Skin epidermis (tissue), 12 donors: ENCODE measurements at regions not wholly inside any gene's neighbourhood (a gene's known extent, or its start where the extent isn't known, plus 50 kb on each side); places are given as distances from the start of the nearest gene placed in this dataset.

Source experiments
- H3K27ac ChIP-seq, 21 experiments: fragments of 200-600 bp; sonication (generic) in 11 of 21; one replicate each; pipeline ENCODE4 v1.5.0; 2020; ENCODE audit warnings: mild to moderate bottlenecking in 3 of 21, inconsistent platforms in 2 of 21, moderate library complexity in 2 of 21
- H3K4me3 ChIP-seq, 7 experiments: fragments of 200-600 bp; sonication (generic) in 2 of 7; one replicate each; pipeline ENCODE4 v1.5.0; 2020; ENCODE audit warnings: inconsistent platforms in 2 of 7, mild to moderate bottlenecking in 2 of 7, moderate library complexity in 1 of 7

DNA sequence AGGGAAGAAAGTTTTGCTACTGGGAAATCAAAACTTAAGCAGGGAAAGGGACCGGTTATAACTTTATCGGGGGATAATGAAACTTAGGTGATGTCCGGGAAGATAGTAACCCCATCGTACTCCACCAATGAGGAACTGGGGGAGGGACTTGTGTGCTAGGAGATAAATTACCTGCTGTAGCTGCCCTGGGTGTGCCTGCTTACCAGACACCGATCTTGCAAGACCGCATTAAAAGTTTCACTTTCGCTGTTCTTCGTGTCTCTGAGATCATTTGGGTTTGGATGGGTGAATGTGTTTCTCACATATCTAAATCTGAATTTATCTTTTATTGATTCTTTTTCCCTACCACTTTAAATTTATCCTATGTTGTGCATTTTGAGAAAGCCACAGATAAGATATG, 381.4 kb downstream of the SLITRK6 start:
- Histone ChIP-seq H3K4me3 (no peak overlapping the region), H3K27ac (no peak overlapping the region)

GRCh38 chr13:85413664-85414063, 385.6 kb downstream of the SLITRK6 start:
- no peak overlapping the region for H3K27ac ChIP-seq
- H3K4me3 ChIP-seq: no peak overlapping the region

DNA sequence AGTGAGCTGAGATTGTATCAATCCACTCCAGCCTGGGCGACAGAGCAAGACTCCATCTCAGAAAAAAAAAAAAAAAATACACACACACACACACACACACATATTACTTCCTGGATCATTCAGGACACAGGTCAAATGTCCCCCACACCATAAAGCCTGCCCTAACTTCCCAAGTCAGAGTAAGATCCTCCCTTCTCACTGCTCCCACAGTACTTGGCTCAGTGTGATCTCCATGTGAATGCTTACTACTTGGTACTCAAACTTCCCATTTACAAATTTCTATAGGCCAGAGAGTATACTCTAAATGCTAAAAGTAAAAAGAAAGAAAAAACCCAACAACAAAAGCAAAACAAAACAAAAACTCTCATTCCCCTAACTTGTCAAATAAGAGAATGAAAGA, 386.8 kb downstream of the SLITRK6 start:
- Histone ChIP-seq H3K4me3 (no peak overlapping the region), H3K27ac (no peak overlapping the region)

GRCh38 chr13:85411591-85411990, 387.6 kb downstream of the SLITRK6 start:
- H3K27ac ChIP-seq: no peak overlapping the region
- H3K4me3 ChIP-seq: no peak overlapping the region

DNA sequence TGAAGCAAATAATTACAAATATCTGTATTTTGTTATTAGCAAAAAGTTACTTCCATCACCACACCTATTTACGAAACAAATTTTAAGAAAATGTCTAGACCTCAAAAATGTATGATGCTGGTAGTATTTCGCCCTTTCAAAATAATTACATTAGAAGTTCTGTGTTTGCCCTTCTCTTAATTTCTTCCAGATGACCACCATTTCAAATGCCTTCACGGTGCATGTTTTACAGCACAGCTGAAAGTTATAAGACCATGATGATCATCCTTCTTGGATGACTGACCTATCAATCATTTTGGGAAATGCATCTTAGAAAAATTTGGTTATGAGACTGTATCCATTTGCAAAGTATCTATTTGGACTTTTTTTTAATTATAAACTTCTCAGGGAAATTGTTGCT, 390.8 kb downstream of the SLITRK6 start:
- no peak overlapping the region for H3K27ac ChIP-seq
- H3K4me3 ChIP-seq: no peak overlapping the region

DNA sequence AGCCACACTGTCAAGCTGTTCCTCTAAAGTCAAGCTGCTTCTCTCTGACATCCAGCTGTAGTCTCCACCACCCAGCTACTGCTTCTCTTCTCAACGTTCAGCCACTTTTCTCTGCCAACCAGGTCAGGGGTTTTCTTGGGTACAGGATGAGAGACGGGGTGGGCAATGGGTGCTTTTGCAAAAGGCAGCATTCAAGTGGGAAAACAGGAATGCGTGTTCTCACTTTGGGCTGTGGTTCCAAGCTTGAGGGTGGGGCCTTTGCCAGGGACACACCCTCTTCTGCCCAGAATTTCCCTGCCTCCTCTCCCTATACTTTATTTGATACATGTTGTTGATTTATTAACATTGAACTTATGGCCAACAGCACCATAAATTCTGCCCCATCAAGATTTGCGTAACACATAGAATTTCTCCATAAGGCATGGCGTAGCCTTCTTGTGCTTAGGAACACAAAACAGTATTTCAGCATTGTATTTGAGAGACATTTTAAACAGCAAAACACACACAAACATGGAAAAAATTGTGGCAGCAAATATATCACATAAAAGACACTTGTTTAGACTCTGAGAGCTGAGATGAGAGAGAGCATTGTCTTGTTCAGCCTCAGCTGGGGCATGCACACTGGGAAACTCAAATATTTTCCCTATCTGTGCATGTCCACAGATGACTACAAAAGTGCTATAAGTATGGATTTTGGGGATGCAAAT, 392.8 kb downstream of the SLITRK6 start:
- Histone ChIP-seq H3K27ac (no peak overlapping the region), H3K4me3 (no peak overlapping the region)

GRCh38 chr13:85405316-85405897, 393.8 kb downstream of the SLITRK6 start:
- Histone ChIP-seq H3K4me3 (no peak overlapping the region), H3K27ac (no peak overlapping the region)

- H3K27ac ChIP-seq: no peak overlapping the region
- no peak overlapping the region for H3K4me3 ChIP-seq
Observed at GRCh38 chr13:85386424-85386823, 412.8 kb downstream of the SLITRK6 start.

- H3K4me3 ChIP-seq: no peak overlapping the region
- H3K27ac ChIP-seq: no peak overlapping the region
Observed at GRCh38 chr13:85383291-85383690, 415.9 kb downstream of the SLITRK6 start.

- Histone ChIP-seq H3K27ac (no peak overlapping the region), H3K4me3 (no peak overlapping the region)
Observed at GRCh38 chr13:85381082-85381481, 418.1 kb downstream of the SLITRK6 start.

GRCh38 chr13:85379991-85380390, 419.2 kb downstream of the SLITRK6 start:
- no peak overlapping the region for H3K27ac ChIP-seq
- no peak overlapping the region for H3K4me3 ChIP-seq

DNA sequence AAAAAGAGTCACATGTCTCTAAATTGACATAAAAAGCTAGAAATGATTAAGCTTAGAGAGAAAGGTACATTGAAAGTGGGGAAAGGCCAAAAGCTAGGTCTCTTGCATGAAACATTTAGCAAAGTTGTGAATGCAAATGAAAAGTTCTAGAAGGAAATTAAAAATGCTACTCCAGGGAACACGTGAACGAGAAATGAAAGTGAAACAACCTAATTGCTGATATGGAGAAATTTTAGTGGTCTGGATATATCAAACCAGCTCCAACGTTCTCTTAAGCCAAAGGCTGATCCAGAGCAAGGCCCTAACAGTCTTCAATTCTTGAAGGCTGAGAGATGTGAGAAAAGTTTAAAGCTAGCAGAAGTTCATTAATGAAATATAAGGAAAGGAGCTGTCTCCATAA, 419.8 kb downstream of the SLITRK6 start:
- no peak overlapping the region for H3K4me3 ChIP-seq
- H3K27ac ChIP-seq: no peak overlapping the region

GRCh38 chr13:85377783-85378182, 421.4 kb downstream of the SLITRK6 start:
- H3K4me3 ChIP-seq: no peak overlapping the region
- H3K27ac ChIP-seq: no peak overlapping the region

- H3K27ac ChIP-seq: no peak overlapping the region
Observed at GRCh38 chr13:85373322-85373721, 425.9 kb downstream of the SLITRK6 start.

GRCh38 chr13:85371254-85371653, 428.0 kb downstream of the SLITRK6 start:
- H3K4me3 ChIP-seq: no peak overlapping the region
- no peak overlapping the region for H3K27ac ChIP-seq

More at GRCh38 chr13:85373322-85373721, 425.9 kb downstream of the SLITRK6 start:
- no peak overlapping the region for H3K4me3 ChIP-seq

DNA sequence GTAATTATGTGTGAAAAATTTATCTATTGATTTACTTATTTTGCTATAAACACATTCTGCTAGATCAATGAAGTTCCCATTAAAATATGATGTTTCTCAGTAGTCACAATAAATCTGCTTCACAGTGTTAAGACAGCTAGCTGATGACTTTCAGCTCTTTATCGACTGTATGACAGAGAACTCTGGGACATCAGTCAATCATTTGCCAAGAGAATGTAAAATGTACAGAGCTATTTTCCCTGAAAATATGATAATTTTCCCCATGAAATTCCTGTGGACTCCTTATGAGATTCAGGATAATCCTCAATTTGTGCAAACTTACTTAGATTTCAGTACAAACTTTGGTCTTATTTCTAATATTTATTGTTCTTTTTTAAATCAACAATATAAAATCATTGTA, 430.5 kb downstream of the SLITRK6 start:
- Histone ChIP-seq H3K4me3 (no peak overlapping the region), H3K27ac (no peak overlapping the region)

DNA sequence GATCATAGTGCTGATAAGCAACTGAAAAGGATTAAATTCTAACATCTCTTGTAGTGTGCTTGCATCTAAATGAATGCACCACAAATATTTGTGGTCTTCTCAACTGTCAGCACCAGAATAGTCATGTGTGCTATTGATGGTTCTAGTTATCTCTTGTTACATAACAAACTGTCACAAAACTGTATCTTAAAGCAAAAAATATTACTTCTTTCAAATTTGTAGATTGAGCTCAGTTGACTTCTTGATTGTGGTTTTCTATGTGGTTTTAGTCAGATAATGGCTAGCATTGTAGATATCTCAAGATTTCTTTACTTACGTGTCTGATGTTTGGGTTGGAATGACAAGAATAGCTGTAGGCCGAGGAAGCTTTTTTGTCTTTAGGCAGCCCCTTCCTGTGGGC, 431.3 kb downstream of the SLITRK6 start:
- Histone ChIP-seq H3K27ac (no peak overlapping the region), H3K4me3 (no peak overlapping the region)

GRCh38 chr13:85366759-85367417, 432.3 kb downstream of the SLITRK6 start:
- H3K27ac ChIP-seq: no peak overlapping the region

GRCh38 chr13:85363504-85363903, 435.7 kb downstream of the SLITRK6 start:
- no peak overlapping the region for H3K4me3 ChIP-seq
- H3K27ac ChIP-seq: no peak overlapping the region

More at GRCh38 chr13:85366759-85367417, 432.3 kb downstream of the SLITRK6 start:
- H3K4me3 ChIP-seq: no peak overlapping the region

- H3K4me3 ChIP-seq: no peak overlapping the region
- H3K27ac ChIP-seq: no peak overlapping the region
Observed at GRCh38 chr13:85362980-85363379, 436.2 kb downstream of the SLITRK6 start.

- Histone ChIP-seq H3K27ac (no peak overlapping the region), H3K4me3 (no peak overlapping the region)
Observed at GRCh38 chr13:85347251-85347650, 452.0 kb downstream of the SLITRK6 start.
